ENCODE measurements at regions not wholly inside any gene's neighbourhood (a gene's known extent, or its start where the extent isn't known, plus 50 kb on each side); places are given as distances from the start of the nearest gene placed in this dataset.

GRCh38 chr13:34667286-34668218 is 274.5 kb upstream of the NBEA start:
- no peak overlapping the region for H3K4me3 ChIP-seq (ENCODE audit: extremely low read depth, insufficient read depth, low read length, poor library complexity, severe bottlenecking)
- H3K27ac ChIP-seq (ENCODE audit: low read depth, low read length, severe bottlenecking): no peak overlapping the region
- H3K36me3 ChIP-seq (ENCODE audit: control insufficient read depth, insufficient read depth, low read length): no peaks in the 10 kb centered on the region
- H3K4me1 ChIP-seq (ENCODE audit: control insufficient read depth, insufficient read depth, low read length, poor library complexity, severe bottlenecking): no peaks in the 10 kb centered on the region
- 90 to 94% methylated on average over 6 to 7 of the region's 11 CpGs for WGBS, 2 experiments (ENCODE audit: insufficient coverage in 2 of 2)
- H3K9me3 ChIP-seq (ENCODE audit: control insufficient read depth, low read length): no peaks in the 10 kb centered on the region

DNA sequence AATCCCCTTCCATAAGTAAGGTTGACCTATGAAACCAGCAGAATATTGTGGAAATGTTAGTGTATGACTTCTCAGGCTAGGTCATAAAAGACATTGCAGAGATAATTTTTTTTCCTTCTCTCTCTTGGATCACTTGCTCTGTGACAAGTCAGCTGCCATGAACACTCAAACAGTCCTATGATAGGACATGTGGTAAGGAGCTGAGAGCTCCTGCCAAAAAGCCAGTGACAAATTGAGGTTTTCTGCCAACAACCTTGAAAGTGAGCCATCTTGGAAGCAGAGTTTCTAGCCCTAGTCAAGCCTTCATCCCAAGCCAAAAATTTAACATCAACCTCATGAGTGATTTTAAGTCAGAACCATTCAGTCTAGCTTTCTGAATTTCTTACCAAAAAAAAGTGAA is 270.9 kb upstream of the NBEA start:
- no peak overlapping the region for H3K4me3 ChIP-seq (ENCODE audit: extremely low read depth, insufficient read depth, low read length, poor library complexity, severe bottlenecking)
- no peaks in the 10 kb centered on the region for H3K36me3 ChIP-seq (ENCODE audit: control insufficient read depth, insufficient read depth, low read length)
- H3K4me1 ChIP-seq (ENCODE audit: control insufficient read depth, insufficient read depth, low read length, poor library complexity, severe bottlenecking): no peaks in the 10 kb centered on the region
- no peaks in the 10 kb centered on the region for H3K9me3 ChIP-seq (ENCODE audit: control insufficient read depth, low read length)
- no peak overlapping the region for H3K27ac ChIP-seq (ENCODE audit: low read depth, low read length, severe bottlenecking)

GRCh38 chr13:34672631-34673030 is 269.4 kb upstream of the NBEA start:
- Histone ChIP-seq H3K4me3 (ENCODE audit: extremely low read depth, insufficient read depth, low read length, poor library complexity, severe bottlenecking) (no peak overlapping the region), H3K36me3 (ENCODE audit: control insufficient read depth, insufficient read depth, low read length) (no peaks in the 10 kb centered on the region), H3K9me3 (ENCODE audit: control insufficient read depth, low read length) (no peaks in the 10 kb centered on the region), H3K4me1 (ENCODE audit: control insufficient read depth, insufficient read depth, low read length, poor library complexity, severe bottlenecking) (no peaks in the 10 kb centered on the region), H3K27ac (ENCODE audit: low read depth, low read length, severe bottlenecking) (no peak overlapping the region)
- WGBS, 2 experiments (ENCODE audit: insufficient coverage in 2 of 2): 53 to 80% methylated on average over 1 to 2 of the region's 3 CpGs

DNA sequence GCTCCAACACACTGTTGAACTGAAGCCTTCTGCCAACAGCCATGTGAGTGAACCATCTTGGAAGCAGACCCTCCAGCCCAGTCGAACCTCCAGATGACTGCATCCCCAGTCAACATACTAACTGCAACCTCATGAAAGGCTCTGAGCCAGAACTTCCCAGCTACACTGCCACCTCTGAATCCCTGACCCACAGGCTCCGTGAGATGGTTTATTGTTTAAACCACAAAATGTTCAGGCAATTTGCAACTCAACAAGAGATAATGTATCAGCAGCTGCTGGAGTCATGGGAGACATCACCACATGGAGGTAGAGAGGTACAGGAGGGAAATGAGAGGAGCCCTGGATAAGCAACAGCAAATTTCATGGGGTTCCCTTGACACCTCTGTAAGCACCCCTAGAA is 266.4 kb upstream of the NBEA start:
- WGBS, 2 experiments (ENCODE audit: insufficient coverage in 2 of 2): 83 to 100% methylated on average over 1 of the region's 2 CpGs
- Histone ChIP-seq H3K9me3 (ENCODE audit: control insufficient read depth, low read length) (no peaks in the 10 kb centered on the region), H3K4me1 (ENCODE audit: control insufficient read depth, insufficient read depth, low read length, poor library complexity, severe bottlenecking) (no peaks in the 10 kb centered on the region)

GRCh38 chr13:34678154-34678553 is 263.9 kb upstream of the NBEA start:
- no peak overlapping the region for H3K27ac ChIP-seq (ENCODE audit: low read depth, low read length, severe bottlenecking)
- no peaks in the 10 kb centered on the region for H3K36me3 ChIP-seq (ENCODE audit: control insufficient read depth, insufficient read depth, low read length)
- 85 to 100% methylated on average over 1 to 2 of the region's 2 CpGs for WGBS, 2 experiments (ENCODE audit: insufficient coverage in 2 of 2)
- no peak overlapping the region for H3K4me3 ChIP-seq (ENCODE audit: extremely low read depth, insufficient read depth, low read length, poor library complexity, severe bottlenecking)
- H3K4me1 ChIP-seq (ENCODE audit: control insufficient read depth, insufficient read depth, low read length, poor library complexity, severe bottlenecking): no peaks in the 10 kb centered on the region
- H3K9me3 ChIP-seq (ENCODE audit: control insufficient read depth, low read length): no peaks in the 10 kb centered on the region

More for the DNA sequence above, 266.4 kb upstream of the NBEA start:
- no peak overlapping the region for H3K27ac ChIP-seq (ENCODE audit: low read depth, low read length, severe bottlenecking)
- no peak overlapping the region for H3K4me3 ChIP-seq (ENCODE audit: extremely low read depth, insufficient read depth, low read length, poor library complexity, severe bottlenecking)
- H3K36me3 ChIP-seq (ENCODE audit: control insufficient read depth, insufficient read depth, low read length): no peaks in the 10 kb centered on the region

- Histone ChIP-seq H3K9me3 (ENCODE audit: control insufficient read depth, low read length) (no peaks in the 10 kb centered on the region), H3K4me1 (ENCODE audit: control insufficient read depth, insufficient read depth, low read length, poor library complexity, severe bottlenecking) (no peaks in the 10 kb centered on the region), H3K36me3 (ENCODE audit: control insufficient read depth, insufficient read depth, low read length) (no peaks in the 10 kb centered on the region), H3K27ac (ENCODE audit: low read depth, low read length, severe bottlenecking) (no peak overlapping the region), H3K4me3 (ENCODE audit: extremely low read depth, insufficient read depth, low read length, poor library complexity, severe bottlenecking) (no peak overlapping the region)
- 64 to 100% methylated on average over 1 of the region's 4 CpGs for WGBS, 2 experiments (ENCODE audit: insufficient coverage in 2 of 2)
These were observed 260.6 kb upstream of the NBEA start for GRCh38 chr13:34681405-34681955.

- 90 to 100% methylated on average over 2 of the region's 2 CpGs for WGBS, 2 experiments (ENCODE audit: insufficient coverage in 2 of 2)
- H3K36me3 ChIP-seq (ENCODE audit: control insufficient read depth, insufficient read depth, low read length): no peaks in the 10 kb centered on the region
- H3K9me3 ChIP-seq (ENCODE audit: control insufficient read depth, low read length): no peaks in the 10 kb centered on the region
- H3K4me3 ChIP-seq (ENCODE audit: extremely low read depth, insufficient read depth, low read length, poor library complexity, severe bottlenecking): no peak overlapping the region
- no peak overlapping the region for H3K27ac ChIP-seq (ENCODE audit: low read depth, low read length, severe bottlenecking)
- H3K4me1 ChIP-seq (ENCODE audit: control insufficient read depth, insufficient read depth, low read length, poor library complexity, severe bottlenecking): no peaks in the 10 kb centered on the region
These were observed 247.0 kb upstream of the NBEA start for GRCh38 chr13:34695063-34695462.

DNA sequence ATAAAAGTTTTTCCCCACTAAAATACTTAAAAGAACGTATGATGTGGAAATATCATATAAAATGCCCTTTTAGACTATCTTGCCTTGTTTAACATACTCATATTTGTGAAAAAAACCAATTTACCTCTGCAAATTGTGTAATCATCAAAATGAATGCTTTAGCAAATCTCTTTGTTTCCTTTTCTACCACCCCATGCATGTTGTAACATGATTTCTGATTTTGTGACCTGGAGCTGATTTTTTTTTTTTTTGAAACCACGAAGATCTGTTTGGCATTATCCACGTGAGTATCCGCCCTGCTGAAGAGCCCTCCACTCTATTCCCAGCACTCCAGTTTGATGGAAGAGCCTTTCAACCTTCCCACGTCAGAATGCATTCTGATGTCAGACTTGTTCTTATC is 245.8 kb upstream of the NBEA start:
- no peak overlapping the region for H3K27ac ChIP-seq (ENCODE audit: low read depth, low read length, severe bottlenecking)
- no peaks in the 10 kb centered on the region for H3K4me1 ChIP-seq (ENCODE audit: control insufficient read depth, insufficient read depth, low read length, poor library complexity, severe bottlenecking)
- H3K4me3 ChIP-seq (ENCODE audit: extremely low read depth, insufficient read depth, low read length, poor library complexity, severe bottlenecking): no peak overlapping the region
- 86% methylated on average over 2 of the region's 5 CpGs; no CpG with 5 or more reads in 1 of the 2 experiments for WGBS, 2 experiments (ENCODE audit: insufficient coverage in 2 of 2)
- no peaks in the 10 kb centered on the region for H3K9me3 ChIP-seq (ENCODE audit: control insufficient read depth, low read length)
- no peaks in the 10 kb centered on the region for H3K36me3 ChIP-seq (ENCODE audit: control insufficient read depth, insufficient read depth, low read length)

DNA sequence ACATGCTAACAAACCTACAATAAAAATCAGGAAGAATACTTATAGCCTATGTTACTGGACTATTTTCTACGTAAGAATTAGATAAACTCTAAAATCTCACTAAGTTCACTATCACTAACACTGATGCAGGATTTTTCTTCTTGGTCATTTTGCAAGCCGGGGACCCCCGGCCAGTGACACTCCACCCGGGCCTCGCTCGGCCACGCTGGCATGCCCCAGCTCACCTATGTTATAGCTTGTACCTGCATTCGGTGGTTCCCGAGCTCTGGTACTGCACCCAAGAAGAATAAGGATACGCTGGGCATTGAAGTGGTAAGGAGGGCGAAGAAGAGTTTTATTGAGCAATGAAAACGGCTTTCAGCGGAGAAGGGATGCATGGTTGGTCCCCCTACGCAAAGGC is 245.3 kb upstream of the NBEA start:
- Histone ChIP-seq H3K9me3 (ENCODE audit: control insufficient read depth, low read length) (no peaks in the 10 kb centered on the region), H3K4me1 (ENCODE audit: control insufficient read depth, insufficient read depth, low read length, poor library complexity, severe bottlenecking) (no peaks in the 10 kb centered on the region), H3K27ac (ENCODE audit: low read depth, low read length, severe bottlenecking) (no peak overlapping the region), H3K4me3 (ENCODE audit: extremely low read depth, insufficient read depth, low read length, poor library complexity, severe bottlenecking) (no peak overlapping the region), H3K36me3 (ENCODE audit: control insufficient read depth, insufficient read depth, low read length) (no peaks in the 10 kb centered on the region)
- 95 to 97% methylated on average over 13 to 14 of the region's 14 CpGs for WGBS, 2 experiments (ENCODE audit: insufficient coverage in 2 of 2)

- no peaks in the 10 kb centered on the region for H3K36me3 ChIP-seq (ENCODE audit: control insufficient read depth, insufficient read depth, low read length)
- no peaks in the 10 kb centered on the region for H3K9me3 ChIP-seq (ENCODE audit: control insufficient read depth, low read length)
- 93 to 100% methylated on average over 3 of the region's 3 CpGs for WGBS, 2 experiments (ENCODE audit: insufficient coverage in 2 of 2)
- no peaks in the 10 kb centered on the region for H3K4me1 ChIP-seq (ENCODE audit: control insufficient read depth, insufficient read depth, low read length, poor library complexity, severe bottlenecking)
- H3K4me3 ChIP-seq (ENCODE audit: extremely low read depth, insufficient read depth, low read length, poor library complexity, severe bottlenecking): no peak overlapping the region
- H3K27ac ChIP-seq (ENCODE audit: low read depth, low read length, severe bottlenecking): no peak overlapping the region
These were observed 243.1 kb upstream of the NBEA start for GRCh38 chr13:34698945-34699344.

GRCh38 chr13:34700155-34700554 is 241.9 kb upstream of the NBEA start:
- Histone ChIP-seq H3K4me1 (ENCODE audit: control insufficient read depth, insufficient read depth, low read length, poor library complexity, severe bottlenecking) (no peaks in the 10 kb centered on the region), H3K36me3 (ENCODE audit: control insufficient read depth, insufficient read depth, low read length) (no peaks in the 10 kb centered on the region), H3K27ac (ENCODE audit: low read depth, low read length, severe bottlenecking) (no peak overlapping the region), H3K4me3 (ENCODE audit: extremely low read depth, insufficient read depth, low read length, poor library complexity, severe bottlenecking) (no peak overlapping the region), H3K9me3 (ENCODE audit: control insufficient read depth, low read length) (no peaks in the 10 kb centered on the region)
- WGBS, 2 experiments (ENCODE audit: insufficient coverage in 2 of 2): 83 to 90% methylated on average over 1 to 5 of the region's 5 CpGs
